ENCODE measurements at regions not wholly inside any gene's neighbourhood (a gene's known extent, or its start where the extent isn't known, plus 50 kb on each side); places are given as distances from the start of the nearest gene placed in this dataset.

DNA sequence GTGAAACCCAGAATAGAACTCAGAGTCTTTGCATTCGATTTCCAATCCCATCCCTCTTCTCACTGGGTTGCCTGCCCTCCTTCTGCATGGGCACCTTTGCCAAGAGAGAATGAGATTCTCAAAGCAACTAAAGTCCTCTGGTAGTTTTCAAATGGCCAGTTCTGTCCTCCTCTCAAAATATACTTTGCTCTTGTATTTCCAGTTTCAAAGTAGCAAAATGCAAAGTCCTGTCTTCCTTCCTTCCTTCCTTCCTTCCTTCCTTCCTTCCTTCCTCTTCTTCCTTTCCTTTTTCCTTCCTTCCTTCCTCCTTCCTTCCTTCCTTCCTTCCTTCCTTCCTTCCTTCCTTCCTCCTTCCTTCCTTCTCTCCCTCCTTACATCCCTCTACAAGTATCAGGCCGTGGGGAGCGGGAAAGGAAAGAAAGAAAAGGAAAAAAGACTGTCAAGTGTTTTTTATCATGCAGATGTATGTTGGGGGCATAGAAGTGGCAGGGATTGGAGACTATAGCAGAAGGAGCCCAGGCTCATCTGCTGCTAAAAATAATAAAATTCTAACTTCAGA, 265.2 kb downstream of the CD83 start:
- no peaks in the 10 kb centered on the region for H3K9me3 ChIP-seq
- no peaks in the 10 kb centered on the region for H3K36me3 ChIP-seq (ENCODE audit: insufficient read depth in 1 of 2, low read depth in 1 of 2)
- TF ChIP-seq, protein P1, sequence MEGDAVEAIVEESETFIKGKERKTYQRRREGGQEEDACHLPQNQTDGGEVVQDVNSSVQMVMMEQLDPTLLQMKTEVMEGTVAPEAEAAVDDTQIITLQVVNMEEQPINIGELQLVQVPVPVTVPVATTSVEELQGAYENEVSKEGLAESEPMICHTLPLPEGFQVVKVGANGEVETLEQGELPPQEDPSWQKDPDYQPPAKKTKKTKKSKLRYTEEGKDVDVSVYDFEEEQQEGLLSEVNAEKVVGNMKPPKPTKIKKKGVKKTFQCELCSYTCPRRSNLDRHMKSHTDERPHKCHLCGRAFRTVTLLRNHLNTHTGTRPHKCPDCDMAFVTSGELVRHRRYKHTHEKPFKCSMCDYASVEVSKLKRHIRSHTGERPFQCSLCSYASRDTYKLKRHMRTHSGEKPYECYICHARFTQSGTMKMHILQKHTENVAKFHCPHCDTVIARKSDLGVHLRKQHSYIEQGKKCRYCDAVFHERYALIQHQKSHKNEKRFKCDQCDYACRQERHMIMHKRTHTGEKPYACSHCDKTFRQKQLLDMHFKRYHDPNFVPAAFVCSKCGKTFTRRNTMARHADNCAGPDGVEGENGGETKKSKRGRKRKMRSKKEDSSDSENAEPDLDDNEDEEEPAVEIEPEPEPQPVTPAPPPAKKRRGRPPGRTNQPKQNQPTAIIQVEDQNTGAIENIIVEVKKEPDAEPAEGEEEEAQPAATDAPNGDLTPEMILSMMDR (IDR thresholded peaks at IDR 0.05): no peak
- H3K27ac ChIP-seq: no peak overlapping the region
- no peak overlapping the region for H3K4me3 ChIP-seq
- intact Hi-C loops (cut with DNase I): no loop called here
- no peak for ATAC-seq
- WGBS, 3 donors: 70 to 87% (median 81%) methylated on average over 3 of the region's 3 CpGs
- H3K27me3 ChIP-seq (ENCODE audit: insufficient read depth in 3 of 3, low read length in 2 of 3): peaks cover 0 to 3% (median 0%) of the 10 kb centered on the region in 3 donors
- no peak for DNase-seq
- no peaks in the 10 kb centered on the region for H3K4me1 ChIP-seq

DNA sequence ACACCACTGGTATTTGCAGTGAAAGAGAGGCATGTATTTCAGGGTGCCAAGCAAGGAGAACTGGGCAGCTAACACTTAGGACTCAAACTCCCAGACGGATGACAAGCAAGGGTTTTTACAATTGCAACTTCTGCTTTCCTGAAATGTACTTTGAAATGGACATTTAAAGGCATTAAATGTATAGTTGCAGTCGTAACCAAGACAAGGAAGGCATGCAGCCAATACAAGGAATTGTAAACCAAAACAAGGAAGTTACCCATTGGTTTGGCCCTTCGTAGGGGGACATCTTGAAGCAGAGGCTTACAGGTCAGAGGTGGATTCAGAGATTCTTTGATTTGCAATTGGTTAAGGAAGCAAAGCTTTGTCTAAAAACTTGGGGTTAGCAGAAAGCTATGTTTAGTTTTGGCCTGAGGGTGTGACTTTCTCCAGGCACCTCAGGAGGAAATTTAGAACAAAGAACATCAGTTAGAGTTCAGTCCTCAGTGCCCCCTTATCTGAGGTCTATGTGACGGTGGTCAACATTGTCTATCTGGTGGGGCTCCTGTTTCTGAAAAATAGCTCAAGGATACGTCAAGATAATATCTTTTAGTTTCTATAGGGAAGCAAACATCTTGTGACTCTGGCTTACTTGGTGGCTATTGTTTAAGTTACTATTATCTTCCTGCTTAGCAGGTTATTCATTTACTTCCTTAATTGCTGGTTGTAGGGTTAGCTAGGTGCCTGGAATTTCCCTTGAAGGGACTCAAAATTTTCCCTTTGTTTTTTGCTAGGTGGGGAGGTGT, 266.0 kb downstream of the CD83 start:
- DNase-seq (no peak), ATAC-seq (no peak)
- WGBS, 3 donors: 83 to 89% (median 88%) methylated on average over 5 of the region's 5 CpGs
- no peaks in the 10 kb centered on the region for H3K36me3 ChIP-seq (ENCODE audit: insufficient read depth in 1 of 2, low read depth in 1 of 2)
- TF ChIP-seq, protein P1 (IDR thresholded peaks at IDR 0.05): no peak
- H3K9me3 ChIP-seq: no peaks in the 10 kb centered on the region
- no peaks in the 10 kb centered on the region for H3K4me1 ChIP-seq
- H3K27ac ChIP-seq: no peak overlapping the region
- intact Hi-C loops (cut with DNase I): no loop called here
- no peak overlapping the region for H3K4me3 ChIP-seq
- H3K27me3 ChIP-seq (ENCODE audit: insufficient read depth in 3 of 3, low read length in 2 of 3): peaks cover 0 to 3% (median 0%) of the 10 kb centered on the region in 3 donors

DNA sequence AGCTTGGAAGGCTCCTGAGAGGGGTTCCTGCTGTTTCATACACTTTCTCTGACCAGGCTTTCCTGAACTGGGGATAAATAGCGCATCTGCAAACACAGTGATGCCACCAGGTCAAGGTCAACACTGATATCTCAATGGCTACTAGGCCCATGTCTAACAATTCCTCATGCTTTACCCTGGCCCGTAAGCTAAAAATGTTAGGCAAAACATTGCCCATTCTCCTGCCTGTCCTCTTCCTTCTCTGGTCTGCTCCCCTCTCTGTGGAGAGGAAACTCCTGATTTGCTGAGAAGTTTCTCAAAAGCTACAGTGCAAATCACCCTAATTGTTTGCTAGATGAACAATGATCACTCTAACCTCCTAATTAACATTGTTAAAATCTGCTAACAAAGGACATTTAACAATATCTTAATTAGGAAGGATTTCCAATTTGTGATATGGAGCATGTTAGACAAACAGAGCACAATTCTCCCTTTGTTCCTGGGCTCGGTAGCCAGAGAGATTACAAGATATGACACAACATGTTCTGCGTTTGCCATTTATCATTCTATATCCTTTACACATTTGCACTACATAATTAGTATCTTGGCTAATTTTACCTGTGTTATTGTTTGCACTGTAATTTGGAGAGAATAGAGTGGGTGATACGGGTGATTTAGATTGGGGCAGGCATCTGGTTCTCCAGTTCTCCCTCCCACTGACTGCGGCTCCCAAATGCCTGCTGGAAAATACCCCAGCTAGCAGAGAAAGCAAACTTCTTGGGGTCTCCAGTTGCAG, 266.8 kb downstream of the CD83 start:
- H3K27ac ChIP-seq: no peak overlapping the region
- intact Hi-C loops (cut with DNase I): no loop called here
- H3K4me3 ChIP-seq: no peak overlapping the region
- WGBS, 3 donors: 82 to 86% (median 85%) methylated on average over 6 of the region's 6 CpGs
- H3K36me3 ChIP-seq (ENCODE audit: insufficient read depth in 1 of 2, low read depth in 1 of 2): no peaks in the 10 kb centered on the region
- H3K27me3 ChIP-seq (ENCODE audit: insufficient read depth in 3 of 3, low read length in 2 of 3): peaks cover 0 to 3% (median 0%) of the 10 kb centered on the region in 3 donors
- H3K9me3 ChIP-seq: no peaks in the 10 kb centered on the region
- ATAC-seq (no peak), DNase-seq (no peak)
- no peaks in the 10 kb centered on the region for H3K4me1 ChIP-seq
- TF ChIP-seq, protein P1 (IDR thresholded peaks at IDR 0.05): no peak

DNA sequence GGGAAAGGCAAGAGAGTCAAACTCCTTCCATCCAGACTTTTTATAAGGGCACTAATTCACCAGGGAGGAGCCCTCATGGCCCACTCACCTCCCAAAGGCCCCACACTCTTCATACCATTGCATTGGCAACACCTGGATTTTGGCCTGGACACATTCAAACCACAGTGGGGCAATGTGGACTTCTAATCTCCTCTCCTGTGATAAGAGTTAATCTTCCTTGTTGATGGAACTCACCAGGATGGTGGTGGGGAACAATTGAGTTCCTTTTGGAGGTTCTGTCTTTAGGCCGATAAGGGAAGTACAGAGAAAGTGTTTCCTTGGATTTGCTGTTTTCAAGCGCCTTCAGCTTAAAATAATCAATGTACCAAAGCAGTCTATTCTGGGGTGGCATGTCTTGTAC, 268.7 kb downstream of the CD83 start:
- H3K4me1 ChIP-seq: no peaks in the 10 kb centered on the region
- H3K9me3 ChIP-seq: no peaks in the 10 kb centered on the region
- H3K27ac ChIP-seq: no peak overlapping the region
- DNase-seq (no peak), ATAC-seq (no peak)
- H3K4me3 ChIP-seq: no peak overlapping the region
- intact Hi-C loops (cut with DNase I): no loop called here
- no peaks in the 10 kb centered on the region for H3K36me3 ChIP-seq (ENCODE audit: insufficient read depth in 1 of 2, low read depth in 1 of 2)
- H3K27me3 ChIP-seq (ENCODE audit: insufficient read depth in 3 of 3, low read length in 2 of 3): peaks cover 0 to 3% (median 0%) of the 10 kb centered on the region in 3 donors
- WGBS, 3 donors: 93 to 95% (median 94%) methylated on average over 2 of the region's 2 CpGs
- TF ChIP-seq, protein P1 (IDR thresholded peaks at IDR 0.05): no peak
